PC-9 (cell line): ENCODE measurements at regions not wholly inside any gene's neighbourhood (a gene's known extent, or its start where the extent isn't known, plus 50 kb on each side); places are given as distances from the start of the nearest gene placed in this dataset.

ENCODE experiments used
- BruUV-seq: library from RNA; stranded (reverse); fragments of 400-500 nt; replicated peaks from 2 replicates; lab custom pipeline; 2021; lab: Mats Ljungman, UMichigan
- CTCF ChIA-PET: fragments of 300-600 bp; sonication (Branson Sonifier 250); formaldehyde crosslinking; loops from one replicate; lab custom pipeline; 2022; ENCODE audit warnings: antibody characterized with exemption; lab: Charles Lee
- POLR2A ChIA-PET: fragments of 300-600 bp; sonication (Branson Sonifier 250); formaldehyde crosslinking; loops from one replicate; lab custom pipeline; 2022; ENCODE audit warnings: antibody characterized with exemption; ENCODE audit not compliant: unreplicated experiment; lab: Charles Lee
- DNase-seq, 2 experiments: peaks; one replicate each; pipeline versions ENCODE4 v3.0.0 to v3.0.0-alpha.2; 2015 to 2022; ENCODE audit warnings: mixed read lengths in 1 of 2
- H2AFZ ChIP-seq: fragments of 200-600 bp; sonication (generic); 2 replicates; pipeline ENCODE4 v1.8.1; 2017; ENCODE audit warnings: antibody characterized with exemption
- H3F3A ChIP-seq: fragments of 200-600 bp; sonication (generic); 2 replicates; pipeline ENCODE4 v1.8.1; 2017; ENCODE audit warnings: antibody characterized with exemption, mild to moderate bottlenecking, low read depth; ENCODE audit not compliant: insufficient read depth
- H3K27ac ChIP-seq: fragments of 200-600 bp; sonication (generic); 2 replicates; pipeline ENCODE4 v1.6.1; 2016; ENCODE audit warnings: mixed run types
- H3K27me3 ChIP-seq: fragments of 200-600 bp; sonication (generic); 2 replicates; pipeline ENCODE4 v1.6.1; 2016; ENCODE audit warnings: low read depth, mixed run types; ENCODE audit not compliant: insufficient read depth
- H3K36me3 ChIP-seq: fragments of 200-600 bp; sonication (generic); 2 replicates; pipeline ENCODE4 v1.6.1; 2016; ENCODE audit warnings: low read depth, mixed run types
- H3K4me1 ChIP-seq: fragments of 200-600 bp; sonication (generic); replicated peaks from 2 replicates; pipeline ENCODE4 v1.6.1; 2016; ENCODE audit warnings: mixed run types; ENCODE audit not compliant: insufficient read depth
- H3K4me2 ChIP-seq: fragments of 200-600 bp; sonication (generic); 2 replicates; pipeline ENCODE4 v1.6.1; 2017; ENCODE audit warnings: mixed run types
- H3K4me3 ChIP-seq: fragments of 200-600 bp; sonication (generic); 2 replicates; pipeline ENCODE4 v1.6.1; 2016; ENCODE audit warnings: mixed run types
- H3K79me2 ChIP-seq: fragments of 200-600 bp; sonication (generic); 2 replicates; pipeline ENCODE4 v1.6.1; 2017; ENCODE audit warnings: low read depth, mixed run types
- H3K9me2 ChIP-seq: fragments of 200-600 bp; sonication (generic); 2 replicates; pipeline ENCODE4 v1.8.1; 2017; ENCODE audit warnings: mild to moderate bottlenecking; ENCODE audit not compliant: insufficient read depth
- H3K9me3 ChIP-seq: fragments of 200-600 bp; sonication (generic); 2 replicates; pipeline ENCODE4 v1.8.1; 2016; ENCODE audit warnings: low read depth; ENCODE audit not compliant: insufficient read depth
- H4K20me1 ChIP-seq: fragments of 200-600 bp; sonication (generic); 2 replicates; pipeline ENCODE4 v1.8.1; 2017; ENCODE audit not compliant: insufficient read depth
- CTCF ChIP-seq: fragments of 200-600 bp; sonication (generic); conservative IDR thresholded peaks from 2 replicates; pipeline ENCODE4 v1.6.1; 2017; ENCODE audit warnings: mixed run types, antibody characterized with exemption, mild to moderate bottlenecking, moderate library complexity
- EZH2 ChIP-seq: fragments of 200-600 bp; sonication (generic); IDR thresholded peaks from 2 replicates; pipeline ENCODE4 v1.8.0; 2017; ENCODE audit warnings: antibody characterized with exemption, low read depth
- intact Hi-C: fragments of 100-400 bp; cut with micrococcal nuclease; formaldehyde crosslinking; loops from one replicate; pipeline ENCODE4 v1.10.0; 2022; ENCODE audit not compliant: unreplicated experiment

GRCh38 chr9:1294641-1295258, 244.6 kb downstream of the DMRT2 start:
- POLR2A ChIA-PET = no interaction called here
- no peak overlapping the region for H3K4me3 ChIP-seq
- TF ChIP-seq EZH2 = no peak
- TF ChIP-seq CTCF = no peak
- H4K20me1 ChIP-seq = no peaks in the 10 kb centered on the region
- no peak for DNase-seq
- CTCF ChIA-PET = no interaction called here
- H3K9me2 ChIP-seq = no peaks in the 10 kb centered on the region
- no TSS peak for BruUV-seq
- no peak overlapping the region for H3K4me2 ChIP-seq
- H3K27me3 ChIP-seq = no peaks in the 10 kb centered on the region
- no peaks in the 10 kb centered on the region for H3K4me1 ChIP-seq
- H3K27ac ChIP-seq = no peak overlapping the region
- no peaks in the 10 kb centered on the region for H3K9me3 ChIP-seq
- H2AFZ ChIP-seq = no peak overlapping the region
- intact Hi-C loops = no loop called here
- no peaks in the 10 kb centered on the region for H3K79me2 ChIP-seq
- H3K36me3 ChIP-seq = no peaks in the 10 kb centered on the region
- H3F3A ChIP-seq = no peaks in the 10 kb centered on the region

GRCh38 chr9:1296331-1296730, 246.2 kb downstream of the DMRT2 start:
- no TSS peak for BruUV-seq
- CTCF ChIA-PET = no interaction called here

GRCh38 chr9:1298046-1298445, 247.9 kb downstream of the DMRT2 start:
- H3K4me3 ChIP-seq = no peak overlapping the region
- H3K79me2 ChIP-seq = no peaks in the 10 kb centered on the region
- no peaks in the 10 kb centered on the region for H3K9me2 ChIP-seq
- BruUV-seq = no TSS peak
- H3K36me3 ChIP-seq = no peaks in the 10 kb centered on the region
- no peak overlapping the region for H2AFZ ChIP-seq
- no peaks in the 10 kb centered on the region for H3K9me3 ChIP-seq
- intact Hi-C loops = no loop called here
- ChIA-PET POLR2A (no interaction called here), CTCF (no interaction called here)
- H3K4me2 ChIP-seq = no peak overlapping the region
- H3K27ac ChIP-seq = no peak overlapping the region
- no peaks in the 10 kb centered on the region for H3F3A ChIP-seq
- H3K27me3 ChIP-seq = no peaks in the 10 kb centered on the region
- no peaks in the 10 kb centered on the region for H3K4me1 ChIP-seq
- TF ChIP-seq EZH2 = no peak
- no peak for TF ChIP-seq CTCF
- no peak for DNase-seq
- H4K20me1 ChIP-seq = no peaks in the 10 kb centered on the region

More at GRCh38 chr9:1296331-1296730, 246.2 kb downstream of the DMRT2 start:
- H3F3A ChIP-seq = no peaks in the 10 kb centered on the region
- H3K4me1 ChIP-seq = no peaks in the 10 kb centered on the region
- H3K4me3 ChIP-seq = no peak overlapping the region
- no peak overlapping the region for H3K27ac ChIP-seq
- no peaks in the 10 kb centered on the region for H3K36me3 ChIP-seq
- no peaks in the 10 kb centered on the region for H3K9me3 ChIP-seq
- H3K27me3 ChIP-seq = no peaks in the 10 kb centered on the region
- H3K9me2 ChIP-seq = no peaks in the 10 kb centered on the region
- no peaks in the 10 kb centered on the region for H3K79me2 ChIP-seq
- H4K20me1 ChIP-seq = no peaks in the 10 kb centered on the region
- TF ChIP-seq EZH2 (no peak), CTCF (no peak)
- H3K4me2 ChIP-seq = no peak overlapping the region
- intact Hi-C loops = no loop called here
- POLR2A ChIA-PET = no interaction called here
- no peak for DNase-seq
- H2AFZ ChIP-seq = no peak overlapping the region
